Upper lobe of left lung (tissue), 6 donors: ENCODE measurements at regions not wholly inside any gene's neighbourhood (a gene's known extent, or its start where the extent isn't known, plus 50 kb on each side); places are given as distances from the start of the nearest gene placed in this dataset.

Experiments used
- ATAC-seq, 2 donors: fragments of 200-7000 bp; cut with Tn5 transposase; one replicate each; pipeline ENCODE4 v1.9.1; 2022; ENCODE audit warnings: mild to moderate bottlenecking in 2 of 2, moderate library complexity in 2 of 2; ENCODE audit not compliant: low FRiP score in 2 of 2
- DNase-seq, 2 donors: peaks; one replicate each; pipeline ENCODE4 v3.0.0-alpha.2; 2019 to 2020
- H3K27ac ChIP-seq, 4 donors: fragments of 200-600 bp; sonication (generic); one replicate each; pipeline ENCODE4 v1.5.1; 2016 to 2019
- H3K27me3 ChIP-seq, 4 donors: fragments of 200-600 bp; sonication (generic); one replicate each; pipeline ENCODE4 v1.5.1; 2017 to 2019
- H3K36me3 ChIP-seq, 4 donors: fragments of 200-600 bp; sonication (generic); one replicate each; pipeline ENCODE4 v1.5.1; 2016 to 2019
- H3K4me1 ChIP-seq, 4 donors: fragments of 200-600 bp; sonication (generic); one replicate each; pipeline ENCODE4 v1.5.1; 2018 to 2019
- H3K4me3 ChIP-seq, 4 donors: fragments of 200-600 bp; sonication (generic); one replicate each; pipeline ENCODE4 v1.5.1; 2017 to 2019; ENCODE audit warnings: mild to moderate bottlenecking in 2 of 4, moderate library complexity in 1 of 4
- H3K9me3 ChIP-seq, 4 donors: fragments of 200-600 bp; sonication (generic); one replicate each; pipeline ENCODE4 v1.5.1; 2018 to 2019
- CTCF ChIP-seq, 6 experiments: fragments of 450-650 bp in 4 of 6; fragments of 200-600 bp in 2 of 6; sonication (generic) in 2 of 6; IDR thresholded peaks; one replicate each; pipeline ENCODE4 v1.5.1; 2016 to 2019; ENCODE audit warnings: antibody characterized with exemption in 6 of 6
- EP300 ChIP-seq, 4 donors: sonication (generic); formaldehyde crosslinking; IDR thresholded peaks; one replicate each; pipeline ENCODE4 v1.5.1; 2017; ENCODE audit warnings: antibody characterized with exemption in 4 of 4, control low read depth in 2 of 4
- POLR2A ChIP-seq, 4 donors: fragments of 450-650 bp; IDR thresholded peaks; one replicate each; pipeline ENCODE4 v1.5.1; 2016 to 2017; ENCODE audit warnings: antibody characterized with exemption in 4 of 4, mild to moderate bottlenecking in 2 of 4
- POLR2AphosphoS5 ChIP-seq, 2 donors: sonication (generic); formaldehyde crosslinking; IDR thresholded peaks; one replicate each; pipeline ENCODE4 v1.5.1; 2017; ENCODE audit warnings: antibody characterized with exemption in 2 of 2
- WGBS, 2 donors: methylation state at CpG; one replicate each; pipeline ENCODE4 v1.1.5; 2017 to 2018; 5-methylcytosine and 5-hydroxymethylcytosine counted together
- donor health status: DM: no; HTN: no; CAD: no; lungs with moderate emphysema.
- donor health status: DM: no; HTN: yes; CAD: no; lungs with severe emphysema.

DNA sequence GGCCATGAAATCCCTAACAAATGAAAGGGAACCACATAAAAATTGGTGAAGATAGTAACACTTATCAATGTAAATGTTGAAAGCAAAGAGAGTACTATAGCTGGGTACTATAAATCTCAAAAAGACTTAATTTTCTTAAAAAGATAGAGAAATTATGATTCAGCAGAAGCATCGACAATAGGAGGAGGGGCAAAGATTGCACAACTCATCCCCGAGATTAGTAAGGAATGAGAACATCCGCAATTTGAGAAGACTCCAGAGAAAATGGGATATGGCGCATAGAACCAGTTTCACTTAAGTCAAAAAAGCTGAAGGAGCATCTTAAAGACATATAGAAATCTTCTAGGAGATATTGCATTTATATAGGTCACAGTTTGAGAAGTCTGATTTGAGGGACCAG lies 220.2 kb upstream of the SLC16A7 start:
- Histone ChIP-seq H3K9me3 (no peaks in the 10 kb centered on the region), H3K27ac (no peak overlapping the region), H3K27me3 (no peaks in the 10 kb centered on the region), H3K4me1 (no peaks in the 10 kb centered on the region), H3K4me3 (no peak overlapping the region), H3K36me3 (no peaks in the 10 kb centered on the region)
- DNase-seq: no peak
- TF ChIP-seq CTCF (IDR thresholded peaks at IDR 0.05) (no peak), POLR2A (IDR thresholded peaks at IDR 0.05) (no peak), POLR2AphosphoS5 (IDR thresholded peaks at IDR 0.05) (no peak), EP300 (IDR thresholded peaks at IDR 0.05) (no peak)
- no peak for ATAC-seq
- 87 to 90% methylated on average over 4 of the region's 4 CpGs for WGBS, 2 donors

DNA sequence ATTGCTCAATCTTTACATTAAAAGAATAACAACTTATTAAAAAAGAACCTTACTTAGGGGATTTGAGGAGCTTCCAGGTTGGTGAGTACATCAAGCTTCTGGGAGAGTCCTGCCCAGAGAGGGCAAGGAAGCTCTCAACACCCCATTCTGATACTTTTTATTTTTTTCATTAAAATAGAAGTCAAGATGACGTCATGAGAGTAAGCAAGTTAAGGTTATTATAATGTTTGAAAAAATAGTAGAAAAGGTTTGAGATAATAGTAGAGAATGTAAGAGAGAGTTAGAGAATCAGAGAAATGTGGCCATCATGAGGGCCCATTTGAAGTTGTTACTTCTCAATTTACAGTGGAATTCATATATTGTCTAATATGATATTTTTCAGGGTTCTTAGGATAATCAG lies 221.0 kb upstream of the SLC16A7 start:
- ATAC-seq (no peak), DNase-seq (no peak)
- H3K27ac ChIP-seq: no peak overlapping the region
- no peaks in the 10 kb centered on the region for H3K4me1 ChIP-seq
- WGBS, 2 donors: 81 to 91% methylated on average over 1 of the region's 1 CpG
- no peaks in the 10 kb centered on the region for H3K36me3 ChIP-seq
- H3K27me3 ChIP-seq: no peaks in the 10 kb centered on the region
- no peaks in the 10 kb centered on the region for H3K9me3 ChIP-seq
- H3K4me3 ChIP-seq: no peak overlapping the region
- TF ChIP-seq EP300 (IDR thresholded peaks at IDR 0.05) (no peak), POLR2A (IDR thresholded peaks at IDR 0.05) (no peak), CTCF (IDR thresholded peaks at IDR 0.05) (no peak), POLR2AphosphoS5 (IDR thresholded peaks at IDR 0.05) (no peak)

GRCh38 chr12:59372956-59373355 lies 222.9 kb upstream of the SLC16A7 start:
- Histone ChIP-seq H3K36me3 (no peaks in the 10 kb centered on the region), H3K27ac (no peak overlapping the region), H3K4me3 (no peak overlapping the region), H3K9me3 (no peaks in the 10 kb centered on the region), H3K4me1 (no peaks in the 10 kb centered on the region), H3K27me3 (no peaks in the 10 kb centered on the region)
- 69% methylated on average over 3 of the region's 3 CpGs for WGBS, 2 donors
- ATAC-seq (no peak), DNase-seq (no peak)
- TF ChIP-seq EP300 (IDR thresholded peaks at IDR 0.05): no peak

GRCh38 chr12:59370933-59371332 lies 224.9 kb upstream of the SLC16A7 start:
- H3K27me3 ChIP-seq: no peaks in the 10 kb centered on the region
- ATAC-seq: no peak
- H3K4me3 ChIP-seq: no peak overlapping the region
- no peak for DNase-seq
- TF ChIP-seq EP300 (IDR thresholded peaks at IDR 0.05) (no peak), POLR2AphosphoS5 (IDR thresholded peaks at IDR 0.05) (no peak), POLR2A (IDR thresholded peaks at IDR 0.05) (no peak), CTCF (IDR thresholded peaks at IDR 0.05) (no peak)
- H3K4me1 ChIP-seq: no peaks in the 10 kb centered on the region
- 85 to 89% methylated on average over 3 of the region's 3 CpGs for WGBS, 2 donors
- no peaks in the 10 kb centered on the region for H3K36me3 ChIP-seq
- no peak overlapping the region for H3K27ac ChIP-seq
- H3K9me3 ChIP-seq: no peaks in the 10 kb centered on the region

GRCh38 chr12:59365133-59365532 lies 230.7 kb upstream of the SLC16A7 start:
- DNase-seq: no peak
- H3K4me3 ChIP-seq: no peak overlapping the region
- H3K27me3 ChIP-seq: no peaks in the 10 kb centered on the region
- TF ChIP-seq CTCF (IDR thresholded peaks at IDR 0.05) (no peak), POLR2AphosphoS5 (IDR thresholded peaks at IDR 0.05) (no peak), EP300 (IDR thresholded peaks at IDR 0.05) (no peak), POLR2A (IDR thresholded peaks at IDR 0.05) (no peak)
- H3K4me1 ChIP-seq: no peaks in the 10 kb centered on the region
- ATAC-seq: no peak
- no peaks in the 10 kb centered on the region for H3K9me3 ChIP-seq
- no peak overlapping the region for H3K27ac ChIP-seq
- no peaks in the 10 kb centered on the region for H3K36me3 ChIP-seq
- WGBS, 2 donors: 73 to 75% methylated on average over 2 of the region's 2 CpGs
